NB4 (cell line): ENCODE measurements at regions not wholly inside any gene's neighbourhood (a gene's known extent, or its start where the extent isn't known, plus 50 kb on each side); places are given as distances from the start of the nearest gene placed in this dataset.
A peak's percentile ranks its signal among the peaks of the same experiment; 100 is the strongest.

Experiments used
- DNase-seq: peaks from one replicate; pipeline ENCODE4 v3.0.0; 2010; ENCODE audit warnings: low read depth
- H3K4me3 ChIP-seq: one replicate; pipeline ENCODE4 v1.5.1; 2011; ENCODE audit warnings: mild to moderate bottlenecking, low read depth, low read length, moderate library complexity
- MYC ChIP-seq: IDR thresholded peaks from 2 replicates; pipeline ENCODE4 v1.6.1; 2011; ENCODE audit warnings: low read depth, low read length
- POLR2A ChIP-seq: IDR thresholded peaks from 2 replicates; pipeline ENCODE4 v1.6.1; 2011; ENCODE audit warnings: mild to moderate bottlenecking; ENCODE audit not compliant: insufficient read length; ENCODE audit errors: extremely low read depth
- TF ChIP-seq, protein P1 (sequence below): IDR thresholded peaks from one replicate; pipeline ENCODE4 v1.5.1; 2012; ENCODE audit warnings: low read depth, low read length
- TF ChIP-seq, protein P2 (sequence below): IDR thresholded peaks from 2 replicates; pipeline ENCODE4 v1.6.1; 2011; ENCODE audit warnings: low read depth, low read length

DNA sequence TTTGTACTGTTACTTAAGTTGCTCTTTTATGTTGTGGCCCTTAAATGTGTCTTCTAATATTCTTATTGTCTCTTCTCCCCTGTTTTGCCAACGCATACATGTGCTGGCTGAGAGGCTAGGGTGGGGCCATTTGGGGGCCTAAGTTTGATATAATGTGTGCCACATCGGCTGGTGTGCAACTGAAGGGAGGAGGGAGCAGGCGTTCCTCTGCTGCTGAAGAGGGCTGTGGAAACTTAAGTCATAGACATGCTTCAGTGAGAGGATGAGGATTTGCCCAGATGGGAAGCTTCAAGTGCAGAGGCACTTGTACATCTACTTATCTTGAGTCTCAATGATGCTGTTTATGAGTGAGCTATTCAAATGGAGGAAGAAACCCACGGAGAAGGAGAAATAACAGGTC lies 630.6 kb downstream of the LMO4 start:
- TF ChIP-seq, protein P1, sequence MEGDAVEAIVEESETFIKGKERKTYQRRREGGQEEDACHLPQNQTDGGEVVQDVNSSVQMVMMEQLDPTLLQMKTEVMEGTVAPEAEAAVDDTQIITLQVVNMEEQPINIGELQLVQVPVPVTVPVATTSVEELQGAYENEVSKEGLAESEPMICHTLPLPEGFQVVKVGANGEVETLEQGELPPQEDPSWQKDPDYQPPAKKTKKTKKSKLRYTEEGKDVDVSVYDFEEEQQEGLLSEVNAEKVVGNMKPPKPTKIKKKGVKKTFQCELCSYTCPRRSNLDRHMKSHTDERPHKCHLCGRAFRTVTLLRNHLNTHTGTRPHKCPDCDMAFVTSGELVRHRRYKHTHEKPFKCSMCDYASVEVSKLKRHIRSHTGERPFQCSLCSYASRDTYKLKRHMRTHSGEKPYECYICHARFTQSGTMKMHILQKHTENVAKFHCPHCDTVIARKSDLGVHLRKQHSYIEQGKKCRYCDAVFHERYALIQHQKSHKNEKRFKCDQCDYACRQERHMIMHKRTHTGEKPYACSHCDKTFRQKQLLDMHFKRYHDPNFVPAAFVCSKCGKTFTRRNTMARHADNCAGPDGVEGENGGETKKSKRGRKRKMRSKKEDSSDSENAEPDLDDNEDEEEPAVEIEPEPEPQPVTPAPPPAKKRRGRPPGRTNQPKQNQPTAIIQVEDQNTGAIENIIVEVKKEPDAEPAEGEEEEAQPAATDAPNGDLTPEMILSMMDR: no peak
- TF ChIP-seq, protein P2, sequence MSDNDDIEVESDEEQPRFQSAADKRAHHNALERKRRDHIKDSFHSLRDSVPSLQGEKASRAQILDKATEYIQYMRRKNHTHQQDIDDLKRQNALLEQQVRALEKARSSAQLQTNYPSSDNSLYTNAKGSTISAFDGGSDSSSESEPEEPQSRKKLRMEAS: no peak
- TF ChIP-seq POLR2A (no peak), MYC (no peak)
- H3K4me3 ChIP-seq: no peak overlapping the region
- DNase-seq: no peak

DNA sequence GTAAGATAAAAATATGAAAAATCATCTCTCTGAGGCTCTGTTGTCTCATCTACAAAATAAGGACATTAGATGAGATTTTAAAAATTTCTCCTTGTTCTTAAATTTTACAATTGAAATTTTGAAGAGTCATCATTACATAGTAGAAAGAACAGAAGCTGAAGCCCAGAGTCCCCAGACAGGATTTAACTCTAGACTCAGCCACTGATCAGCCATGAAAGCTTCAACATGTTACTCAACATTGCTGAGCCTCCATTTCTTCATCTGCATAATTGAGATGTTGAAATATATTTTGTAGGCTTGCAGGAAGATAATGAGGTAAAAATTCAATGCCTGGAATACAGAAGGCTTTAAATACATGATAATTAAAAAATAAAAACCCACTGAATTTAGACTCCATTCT lies 633.3 kb downstream of the LMO4 start:
- H3K4me3 ChIP-seq: no peak overlapping the region
- TF ChIP-seq, protein P2: no peak
- no peak for TF ChIP-seq POLR2A
- DNase-seq: peak; percentile 2

DNA sequence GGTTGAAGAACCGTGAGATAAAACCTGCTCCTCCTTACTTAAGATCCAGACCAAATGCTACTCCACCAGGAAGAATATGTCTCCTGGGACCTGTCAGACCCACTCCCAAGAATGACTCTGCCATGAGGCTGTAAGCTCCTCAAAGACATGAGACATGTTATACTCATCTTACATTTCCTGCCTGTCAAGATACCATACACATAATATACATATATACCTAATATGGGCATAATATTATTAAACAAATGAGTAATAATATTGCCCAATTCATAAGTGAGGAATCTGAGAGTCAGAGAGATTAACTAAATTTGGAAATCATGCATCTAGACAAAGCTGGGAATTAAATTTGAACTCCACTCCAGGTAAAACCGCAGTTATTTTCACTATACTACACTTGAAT lies 634.9 kb downstream of the LMO4 start:
- TF ChIP-seq MYC: no peak
- no peak overlapping the region for H3K4me3 ChIP-seq
- DNase-seq: no peak

DNA sequence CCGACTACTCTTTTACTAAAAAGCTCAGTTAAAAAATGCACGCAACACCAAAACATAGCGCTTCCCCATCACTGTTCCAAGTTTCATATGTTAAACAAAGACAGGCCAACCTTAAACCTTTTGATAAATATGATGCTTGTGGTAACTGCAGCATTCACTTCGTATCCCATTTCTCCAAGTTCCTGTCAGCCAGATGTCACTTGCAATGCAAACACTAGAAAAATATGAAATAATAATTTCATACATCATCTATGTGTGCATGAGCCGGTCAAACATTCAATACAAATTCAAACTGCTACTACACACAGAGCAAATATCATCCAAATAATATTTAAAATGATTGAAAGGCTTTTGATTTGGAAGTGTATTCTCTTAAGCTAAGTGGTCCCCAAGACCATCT lies 636.5 kb downstream of the LMO4 start:
- TF ChIP-seq, protein P2: no peak
- TF ChIP-seq POLR2A: no peak
- TF ChIP-seq MYC: no peak
- TF ChIP-seq, protein P1: no peak
- no peak overlapping the region for H3K4me3 ChIP-seq
- no peak for DNase-seq

DNA sequence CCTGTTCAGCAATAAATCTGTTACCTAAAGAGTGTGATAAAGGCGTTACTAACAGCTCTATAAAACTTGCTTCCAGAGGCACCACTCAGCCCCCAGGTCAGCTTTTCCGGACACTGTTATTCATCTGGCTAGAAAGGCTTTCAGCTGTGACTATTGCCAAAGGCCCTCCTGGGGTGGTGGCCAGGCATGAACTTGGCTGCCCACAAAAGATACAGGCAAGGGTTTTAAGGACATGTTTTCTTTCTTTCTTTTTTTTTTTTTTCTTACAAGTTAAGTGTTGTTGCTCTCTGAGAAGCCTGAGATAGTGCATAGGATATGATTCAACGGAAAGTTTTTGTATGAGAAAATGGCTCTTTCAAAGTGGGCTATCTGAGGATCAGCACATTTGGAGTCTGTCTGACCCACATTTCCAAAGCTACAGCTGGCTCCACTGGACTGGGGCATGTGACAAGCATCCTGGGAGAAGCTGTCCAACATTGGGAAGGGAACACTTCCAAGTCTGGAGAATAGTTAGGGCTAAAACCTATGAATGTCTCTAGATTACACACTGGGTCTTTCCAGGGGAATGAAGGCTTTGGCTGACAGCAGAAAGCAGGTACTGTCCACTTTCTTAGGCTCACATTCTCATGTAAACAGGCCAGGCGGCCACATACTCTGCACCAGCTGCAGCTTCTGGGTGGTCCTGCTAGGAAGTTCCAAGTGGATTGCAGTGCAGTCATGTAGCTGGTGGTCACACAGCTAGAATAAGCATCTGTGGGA lies 639.7 kb downstream of the LMO4 start:
- no peak for DNase-seq
- TF ChIP-seq MYC (no peak), POLR2A (no peak)
- TF ChIP-seq, protein P2: no peak
- TF ChIP-seq, protein P1: no peak
- H3K4me3 ChIP-seq: no peak overlapping the region

DNA sequence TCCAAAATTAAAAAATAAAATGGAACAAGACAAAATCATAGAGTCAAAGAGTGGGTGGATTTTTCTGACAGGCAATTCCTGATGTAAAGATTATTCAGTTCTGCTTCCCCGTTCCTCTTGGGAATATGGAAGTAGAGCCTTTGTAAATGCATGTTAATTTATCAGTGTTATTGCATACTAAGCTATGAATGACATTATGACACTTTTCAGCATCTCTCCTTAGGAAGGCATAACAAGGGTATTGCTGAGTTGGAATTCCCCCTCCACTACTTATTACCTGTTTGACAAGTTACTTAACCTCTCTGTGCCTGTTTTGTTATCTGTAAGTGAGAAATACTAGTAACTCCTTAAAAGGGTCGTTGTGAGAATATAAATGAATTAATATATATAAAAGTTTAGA lies 640.4 kb downstream of the LMO4 start:
- TF ChIP-seq, protein P2: no peak
- TF ChIP-seq, protein P1: no peak
- no peak for DNase-seq
- no peak overlapping the region for H3K4me3 ChIP-seq

DNA sequence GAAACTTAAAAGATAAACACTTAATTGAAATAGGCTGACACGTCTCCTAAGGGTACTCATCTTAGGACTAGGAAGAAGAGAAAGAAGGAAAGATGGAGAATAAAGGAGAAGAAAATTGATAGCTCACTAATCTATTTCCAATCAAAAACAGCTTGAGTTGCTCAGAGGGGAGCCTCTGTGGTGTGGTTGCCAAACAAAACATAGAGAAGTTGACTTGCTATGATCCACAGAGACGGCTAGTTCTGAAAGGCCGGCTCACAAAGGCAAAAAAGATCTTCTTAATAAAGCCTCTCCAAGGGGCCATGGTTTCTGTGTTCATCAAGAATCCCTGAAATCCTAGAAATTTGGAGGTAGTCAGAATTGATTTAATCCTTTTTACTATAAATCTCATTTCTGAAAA lies 644.1 kb downstream of the LMO4 start:
- H3K4me3 ChIP-seq: no peak overlapping the region
- TF ChIP-seq, protein P2: no peak
- TF ChIP-seq, protein P1: no peak
- TF ChIP-seq MYC: no peak
- no peak for TF ChIP-seq POLR2A
- no peak for DNase-seq
